ENCODE measurements at regions not wholly inside any gene's neighbourhood (a gene's known extent, or its start where the extent isn't known, plus 50 kb on each side); places are given as distances from the start of the nearest gene placed in this dataset.

DNA sequence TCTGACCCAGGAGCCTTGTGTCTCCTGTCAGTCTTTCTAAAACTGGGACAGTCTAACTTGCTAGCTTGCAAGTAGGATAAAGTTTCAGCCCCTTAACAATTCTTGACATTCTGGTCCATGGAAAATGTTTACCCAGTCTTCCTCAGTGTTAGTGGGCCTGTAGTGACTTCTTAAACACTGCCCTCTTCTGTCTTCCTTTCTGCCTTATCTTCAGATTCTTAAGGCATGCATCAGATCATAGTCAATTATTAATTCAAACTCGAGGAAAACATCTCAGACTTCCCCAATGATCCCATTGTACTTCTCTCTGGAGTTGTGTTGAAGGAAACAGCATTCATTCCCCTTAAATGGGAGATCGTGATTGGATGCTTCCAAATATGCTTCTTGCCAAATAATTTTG, 1199.8 kb downstream of the DTWD2 start:
- TF ChIP-seq ZNF416 (CRISPR knock-in tag; IDR thresholded peaks at IDR 0.05) (no peak), CDX4 (CRISPR knock-in tag; IDR thresholded peaks at IDR 0.05; ENCODE audit: borderline replicate concordance) (no peak)
- TF ChIP-seq, protein P1, sequence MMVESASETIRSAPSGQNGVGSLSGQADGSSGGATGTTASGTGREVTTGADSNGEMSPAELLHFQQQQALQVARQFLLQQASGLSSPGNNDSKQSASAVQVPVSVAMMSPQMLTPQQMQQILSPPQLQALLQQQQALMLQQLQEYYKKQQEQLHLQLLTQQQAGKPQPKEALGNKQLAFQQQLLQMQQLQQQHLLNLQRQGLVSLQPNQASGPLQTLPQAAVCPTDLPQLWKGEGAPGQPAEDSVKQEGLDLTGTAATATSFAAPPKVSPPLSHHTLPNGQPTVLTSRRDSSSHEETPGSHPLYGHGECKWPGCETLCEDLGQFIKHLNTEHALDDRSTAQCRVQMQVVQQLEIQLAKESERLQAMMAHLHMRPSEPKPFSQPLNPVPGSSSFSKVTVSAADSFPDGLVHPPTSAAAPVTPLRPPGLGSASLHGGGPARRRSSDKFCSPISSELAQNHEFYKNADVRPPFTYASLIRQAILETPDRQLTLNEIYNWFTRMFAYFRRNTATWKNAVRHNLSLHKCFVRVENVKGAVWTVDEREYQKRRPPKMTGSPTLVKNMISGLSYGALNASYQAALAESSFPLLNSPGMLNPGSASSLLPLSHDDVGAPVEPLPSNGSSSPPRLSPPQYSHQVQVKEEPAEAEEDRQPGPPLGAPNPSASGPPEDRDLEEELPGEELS (CRISPR knock-in tag; IDR thresholded peaks at IDR 0.05): no peak
- TF ChIP-seq, protein P2, sequence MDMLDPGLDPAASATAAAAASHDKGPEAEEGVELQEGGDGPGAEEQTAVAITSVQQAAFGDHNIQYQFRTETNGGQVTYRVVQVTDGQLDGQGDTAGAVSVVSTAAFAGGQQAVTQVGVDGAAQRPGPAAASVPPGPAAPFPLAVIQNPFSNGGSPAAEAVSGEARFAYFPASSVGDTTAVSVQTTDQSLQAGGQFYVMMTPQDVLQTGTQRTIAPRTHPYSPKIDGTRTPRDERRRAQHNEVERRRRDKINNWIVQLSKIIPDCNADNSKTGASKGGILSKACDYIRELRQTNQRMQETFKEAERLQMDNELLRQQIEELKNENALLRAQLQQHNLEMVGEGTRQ (CRISPR knock-in tag; IDR thresholded peaks at IDR 0.05): no peak
- TF ChIP-seq, protein P3, sequence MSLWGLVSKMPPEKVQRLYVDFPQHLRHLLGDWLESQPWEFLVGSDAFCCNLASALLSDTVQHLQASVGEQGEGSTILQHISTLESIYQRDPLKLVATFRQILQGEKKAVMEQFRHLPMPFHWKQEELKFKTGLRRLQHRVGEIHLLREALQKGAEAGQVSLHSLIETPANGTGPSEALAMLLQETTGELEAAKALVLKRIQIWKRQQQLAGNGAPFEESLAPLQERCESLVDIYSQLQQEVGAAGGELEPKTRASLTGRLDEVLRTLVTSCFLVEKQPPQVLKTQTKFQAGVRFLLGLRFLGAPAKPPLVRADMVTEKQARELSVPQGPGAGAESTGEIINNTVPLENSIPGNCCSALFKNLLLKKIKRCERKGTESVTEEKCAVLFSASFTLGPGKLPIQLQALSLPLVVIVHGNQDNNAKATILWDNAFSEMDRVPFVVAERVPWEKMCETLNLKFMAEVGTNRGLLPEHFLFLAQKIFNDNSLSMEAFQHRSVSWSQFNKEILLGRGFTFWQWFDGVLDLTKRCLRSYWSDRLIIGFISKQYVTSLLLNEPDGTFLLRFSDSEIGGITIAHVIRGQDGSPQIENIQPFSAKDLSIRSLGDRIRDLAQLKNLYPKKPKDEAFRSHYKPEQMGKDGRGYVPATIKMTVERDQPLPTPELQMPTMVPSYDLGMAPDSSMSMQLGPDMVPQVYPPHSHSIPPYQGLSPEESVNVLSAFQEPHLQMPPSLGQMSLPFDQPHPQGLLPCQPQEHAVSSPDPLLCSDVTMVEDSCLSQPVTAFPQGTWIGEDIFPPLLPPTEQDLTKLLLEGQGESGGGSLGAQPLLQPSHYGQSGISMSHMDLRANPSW (CRISPR knock-in tag; conservative IDR thresholded peaks at IDR 0.05; ENCODE audit: low read depth): no peak
